ENCODE measurements at regions not wholly inside any gene's neighbourhood (a gene's known extent, or its start where the extent isn't known, plus 50 kb on each side); places are given as distances from the start of the nearest gene placed in this dataset.
"Not testable (repeated sequence)": the region's sequence is repeated elsewhere in the genome, so short reads cannot be mapped to it uniquely, and the experiment has no call there.

DNA sequence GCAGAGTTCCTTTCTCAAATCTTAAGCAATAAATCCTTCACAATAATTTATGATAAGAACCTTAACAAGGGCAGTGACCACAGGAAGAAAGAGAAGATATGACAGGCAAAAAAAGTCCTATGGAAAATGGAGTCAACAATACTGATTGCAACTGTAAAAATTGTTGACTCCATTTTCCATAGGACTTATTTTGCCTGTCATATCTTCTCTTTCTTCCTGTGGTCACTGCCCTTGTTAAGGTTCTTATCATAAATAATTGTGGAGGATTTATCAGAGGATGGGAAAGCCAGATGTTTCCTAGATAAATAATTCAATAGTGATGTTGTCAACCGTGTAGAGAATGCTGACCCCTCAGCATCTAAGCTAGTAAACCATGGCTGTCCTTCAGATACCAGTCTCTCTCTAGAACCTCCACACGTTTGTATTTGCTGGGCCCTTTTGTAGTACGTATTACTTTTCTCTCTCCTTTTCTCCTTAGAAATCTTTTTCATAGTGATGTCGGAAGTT lies 172.6 kb upstream of the BET1 start:
- no peak for DNase-seq

DNA sequence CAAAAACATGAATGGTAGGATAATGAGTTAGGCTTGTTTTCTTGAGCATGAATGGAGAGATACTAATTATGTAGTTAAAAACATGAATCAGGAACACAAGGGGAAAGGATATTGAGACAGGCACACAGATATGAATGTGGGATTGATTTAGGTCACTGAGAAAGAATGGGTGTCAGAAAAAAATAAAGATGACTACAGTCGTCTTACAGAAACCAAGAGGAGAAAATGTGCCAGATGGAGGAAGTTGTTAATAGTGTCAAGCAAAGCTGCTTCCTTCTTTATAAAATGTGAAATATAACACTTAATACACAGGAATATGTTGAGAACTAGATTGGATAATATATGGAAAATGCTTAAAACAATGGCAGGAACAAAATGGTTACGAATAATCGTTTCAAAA lies 173.3 kb upstream of the BET1 start:
- DNase-seq = no peak

- no peak for DNase-seq
These were observed 174.1 kb upstream of the BET1 start for GRCh38 chr7:94178230-94178629.

DNA sequence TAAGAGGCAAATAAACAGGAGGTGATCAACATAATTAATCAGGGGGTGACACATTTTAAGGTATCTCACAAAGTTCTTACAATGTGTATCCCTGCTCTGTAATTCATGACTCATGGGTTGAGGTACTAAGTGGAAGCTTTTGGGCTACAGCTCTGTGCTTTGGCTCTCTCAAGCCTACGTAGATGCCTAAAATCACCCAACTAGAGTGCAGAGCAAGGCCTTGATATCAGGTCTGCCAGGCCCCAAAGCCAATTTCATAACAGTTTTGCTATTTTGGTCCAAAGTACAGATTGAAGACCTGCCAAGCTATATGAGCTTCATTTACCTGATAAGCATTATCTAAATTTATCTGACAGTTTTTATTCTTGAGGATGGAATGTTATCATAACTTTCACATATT lies 175.3 kb upstream of the BET1 start:
- DNase-seq = no peak

DNA sequence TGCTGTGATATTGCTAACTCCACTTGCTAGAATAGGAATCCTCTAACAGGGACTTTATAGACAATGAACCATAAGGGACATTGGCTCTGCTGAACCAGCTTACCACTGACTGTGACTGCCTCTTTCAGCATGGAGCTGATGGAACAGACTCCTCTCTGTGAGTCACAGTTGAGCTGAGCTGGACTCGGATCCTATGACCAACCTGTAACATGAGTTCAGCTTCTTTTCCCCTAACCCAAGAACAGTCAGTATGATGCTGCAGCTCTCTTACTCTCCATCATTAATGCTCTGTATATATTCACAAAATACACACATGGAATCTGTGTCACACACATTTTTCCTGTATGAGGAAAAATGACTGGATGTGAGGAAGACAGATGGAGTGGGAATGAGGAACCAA lies 177.9 kb upstream of the BET1 start:
- peak; percentile 13 for DNase-seq

GRCh38 chr7:94182721-94183120 lies 178.6 kb upstream of the BET1 start:
- no peak for DNase-seq

DNA sequence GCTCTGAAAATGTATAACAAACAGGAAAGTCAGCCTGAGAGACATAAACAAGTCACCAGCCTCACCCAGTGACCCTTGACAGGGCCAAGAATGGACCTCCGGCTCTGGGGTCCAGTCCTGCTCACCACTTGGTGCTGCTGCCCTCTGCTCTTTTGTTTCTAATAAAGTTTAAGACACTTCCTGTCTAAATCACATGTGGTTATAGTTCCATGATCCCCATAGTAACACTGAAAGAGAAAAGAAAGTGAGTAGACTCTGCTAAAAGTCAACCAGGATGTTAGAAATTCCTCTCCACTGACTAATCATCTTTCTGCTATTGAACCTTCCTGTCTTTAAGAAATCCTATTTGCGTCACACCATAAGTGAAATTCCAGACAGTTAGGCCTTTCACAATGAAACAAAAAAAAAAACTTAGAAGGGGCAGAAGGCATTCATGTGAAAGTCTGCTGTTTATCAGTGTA lies 179.2 kb upstream of the BET1 start:
- DNase-seq = peak; percentile 100

DNA sequence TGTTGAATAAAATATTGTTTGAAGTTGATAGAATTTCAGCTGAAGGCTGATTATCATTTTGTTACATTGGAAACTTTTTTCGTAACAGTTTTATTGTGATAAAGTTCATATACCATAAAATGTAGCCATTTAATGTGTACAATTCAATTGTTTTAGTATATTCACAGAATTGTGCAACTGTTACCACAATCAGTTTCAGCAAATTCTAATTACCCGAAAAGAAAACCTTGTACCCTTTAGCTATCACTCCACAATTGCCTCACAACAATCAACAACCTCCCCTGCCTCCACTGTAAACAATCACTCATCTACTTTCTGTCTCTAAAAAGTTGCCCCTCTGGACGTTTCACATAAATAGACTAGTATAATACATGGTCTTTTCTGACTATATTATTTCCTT lies 179.7 kb upstream of the BET1 start:
- no peak for DNase-seq

DNA sequence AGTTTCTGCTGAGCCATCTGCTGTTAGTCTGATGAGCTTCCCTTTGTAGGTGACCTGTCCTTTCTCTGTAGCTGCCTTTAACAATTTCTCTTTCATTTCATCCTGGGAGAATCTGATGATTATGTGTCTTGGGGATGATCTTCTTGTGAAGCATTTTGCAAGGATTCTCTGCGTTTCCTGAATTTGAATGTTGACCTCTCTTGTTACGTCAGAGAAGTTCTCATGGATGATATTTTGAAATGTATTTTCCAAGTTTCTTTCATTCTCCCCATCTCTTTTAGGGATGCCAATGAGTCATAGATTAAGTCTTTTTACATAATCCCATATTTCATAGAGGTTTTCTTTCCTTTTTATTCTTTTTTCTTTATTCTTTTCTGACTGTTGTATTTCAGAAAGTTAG lies 184.2 kb upstream of the BET1 start:
- no peak for DNase-seq

DNA sequence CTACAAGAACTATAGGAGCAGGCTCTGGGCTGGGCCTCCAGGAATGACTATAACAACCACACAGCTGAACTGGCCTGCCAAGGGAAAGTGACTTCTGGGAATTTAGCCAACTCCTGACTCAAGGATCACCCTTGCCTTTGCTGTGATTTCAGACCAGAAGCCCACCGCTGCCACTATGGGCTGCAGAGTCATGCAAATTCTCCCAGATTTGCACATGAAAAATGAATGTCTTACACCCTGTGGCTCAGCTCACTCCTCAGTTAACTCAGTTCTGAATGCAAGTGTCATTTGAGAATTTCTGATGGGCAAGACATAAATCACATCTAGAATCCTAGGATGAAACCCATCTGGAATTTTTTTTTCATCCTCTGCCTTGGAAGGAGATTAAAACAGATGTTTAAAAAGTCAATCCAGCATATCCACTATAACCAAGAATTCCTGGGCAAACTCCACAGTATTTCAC lies 186.5 kb upstream of the BET1 start:
- DNase-seq = peak; percentile 81

DNA sequence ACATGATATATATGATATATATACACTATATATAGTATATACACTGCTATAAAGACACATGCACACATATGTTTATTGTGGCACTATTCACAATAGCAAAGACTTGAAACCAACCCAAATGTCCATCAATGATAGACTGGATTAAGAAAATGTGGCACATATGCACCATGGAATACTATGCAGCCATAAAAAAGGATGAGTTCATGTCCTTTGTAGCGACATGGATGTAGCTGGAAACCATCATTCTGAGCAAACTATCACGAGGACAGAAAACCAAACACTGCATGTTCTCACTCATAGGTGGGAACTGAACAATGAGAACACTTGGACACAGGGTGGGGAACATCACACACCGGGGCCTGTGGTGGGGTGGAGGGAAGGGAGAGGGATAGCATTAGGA lies 190.3 kb upstream of the BET1 start:
- not testable (repeated sequence) for DNase-seq

GRCh38 chr7:94195201-94195600 lies 191.0 kb upstream of the BET1 start:
- DNase-seq = no peak

DNA sequence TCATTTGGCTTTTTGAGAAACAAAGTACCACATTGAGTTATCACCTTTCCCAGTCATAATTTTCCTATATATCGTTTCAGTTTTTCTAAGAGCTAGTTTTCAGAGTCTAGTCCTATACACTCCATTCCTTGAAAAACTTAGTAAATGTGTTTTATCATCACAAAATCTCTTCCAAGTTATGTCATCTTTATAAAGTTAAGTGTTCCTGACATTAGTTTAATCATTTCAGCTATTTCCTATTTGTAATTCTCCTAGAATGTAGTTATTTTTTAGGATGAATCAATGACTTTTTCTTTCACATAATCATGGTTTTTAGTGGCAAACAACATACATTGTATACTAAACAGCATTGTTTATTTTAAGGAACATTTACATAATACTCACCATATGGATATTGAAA lies 191.7 kb upstream of the BET1 start:
- no peak for DNase-seq

DNA sequence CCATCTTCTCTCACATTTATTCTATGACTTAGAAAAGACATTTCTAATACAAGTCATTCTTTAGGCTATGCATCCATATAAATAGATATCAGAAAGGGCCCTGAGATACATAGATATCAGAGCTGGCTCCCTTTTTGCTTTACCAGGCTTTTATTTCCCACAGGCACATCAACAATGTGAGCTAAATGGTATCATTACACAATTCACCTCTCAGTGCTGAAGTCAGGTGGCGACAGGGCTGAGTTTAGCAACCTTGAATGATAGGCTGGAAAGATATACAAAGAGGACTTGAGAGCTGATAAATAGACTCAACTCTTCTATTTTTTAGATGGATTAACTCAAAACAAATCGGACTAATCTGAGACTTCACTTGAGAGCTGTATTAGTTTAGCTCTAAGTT lies 189.2 kb upstream of the COL1A2 start:
- DNase-seq = no peak

GRCh38 chr7:94206295-94206694 lies 188.4 kb upstream of the COL1A2 start:
- DNase-seq = no peak

DNA sequence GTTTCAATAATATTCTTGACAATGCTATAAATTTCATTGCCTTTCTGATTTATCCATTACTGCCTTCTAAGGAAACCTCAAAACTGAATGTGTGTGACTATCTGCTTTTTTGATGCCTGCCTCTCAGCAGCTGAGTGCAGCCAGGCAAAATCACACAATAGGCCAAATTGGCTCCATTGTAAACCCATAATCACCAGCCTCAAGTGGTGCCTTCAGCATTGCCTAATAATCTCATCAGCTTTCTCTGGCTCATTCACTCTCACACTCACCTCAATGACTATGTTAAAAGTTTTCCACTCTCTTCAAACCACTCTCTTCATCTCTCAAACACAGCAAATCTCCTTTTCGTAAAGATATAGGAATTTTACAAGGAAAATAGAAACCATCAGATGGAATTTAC lies 182.5 kb upstream of the COL1A2 start:
- DNase-seq = no peak

- DNase-seq = no peak
These were observed 177.7 kb upstream of the COL1A2 start for GRCh38 chr7:94216944-94217461.

- DNase-seq = no peak
These were observed 176.9 kb upstream of the COL1A2 start for GRCh38 chr7:94217766-94218165.

GRCh38 chr7:94222516-94222915 lies 172.2 kb upstream of the COL1A2 start:
- no peak for DNase-seq

DNA sequence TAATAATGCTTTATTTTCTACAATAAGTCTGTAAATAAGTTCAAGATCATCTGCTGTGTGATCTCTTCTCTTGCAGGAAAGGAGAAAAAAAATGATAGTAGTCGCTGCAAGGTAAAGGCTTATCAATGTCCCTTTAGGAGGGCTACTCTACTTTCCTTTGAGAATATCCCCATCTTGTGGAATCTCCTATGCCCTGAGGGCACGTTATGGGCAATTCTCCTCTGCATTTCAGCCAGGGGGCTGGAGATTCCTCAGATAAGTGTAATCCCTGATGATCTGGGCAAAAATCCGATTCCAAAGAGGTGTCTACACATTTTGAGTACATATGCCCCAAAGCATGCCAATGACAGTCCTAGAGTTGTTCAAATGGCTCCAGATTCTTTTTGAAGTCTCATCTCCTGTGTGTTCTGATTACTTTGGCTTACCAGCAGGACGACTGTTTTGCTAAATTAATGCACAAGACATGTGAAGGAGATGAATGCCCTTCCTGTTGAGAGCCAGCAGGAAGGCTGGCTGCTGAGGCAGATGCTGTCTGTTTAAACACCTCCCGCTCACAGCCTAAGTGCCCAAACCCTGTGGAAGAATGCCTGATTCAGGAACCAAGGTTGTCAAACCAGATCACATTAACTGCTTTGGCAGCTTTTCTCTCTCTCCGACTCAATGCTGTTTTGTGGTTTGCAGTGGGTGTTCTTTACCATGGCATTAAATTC lies 171.2 kb upstream of the COL1A2 start:
- peak; percentile 49 for DNase-seq

DNA sequence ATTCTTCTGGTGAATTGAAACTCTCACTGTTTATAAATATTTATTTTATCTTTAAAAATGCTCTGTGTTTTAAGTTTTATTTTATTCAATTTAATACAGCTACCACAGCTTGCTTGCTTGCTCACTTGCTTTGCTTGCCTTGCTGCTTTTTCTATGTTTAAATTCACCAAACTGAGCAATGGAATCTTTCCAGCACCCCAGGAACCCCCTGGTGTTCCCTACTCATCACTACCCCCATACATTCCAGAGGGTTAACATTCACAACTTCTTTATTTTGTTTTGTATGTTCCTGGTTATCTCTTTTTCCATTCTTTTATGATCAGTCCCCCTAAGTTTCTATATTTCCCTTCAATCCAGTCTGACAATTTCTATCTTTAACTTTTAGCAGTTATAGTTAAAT lies 166.5 kb upstream of the COL1A2 start:
- no peak for DNase-seq

DNA sequence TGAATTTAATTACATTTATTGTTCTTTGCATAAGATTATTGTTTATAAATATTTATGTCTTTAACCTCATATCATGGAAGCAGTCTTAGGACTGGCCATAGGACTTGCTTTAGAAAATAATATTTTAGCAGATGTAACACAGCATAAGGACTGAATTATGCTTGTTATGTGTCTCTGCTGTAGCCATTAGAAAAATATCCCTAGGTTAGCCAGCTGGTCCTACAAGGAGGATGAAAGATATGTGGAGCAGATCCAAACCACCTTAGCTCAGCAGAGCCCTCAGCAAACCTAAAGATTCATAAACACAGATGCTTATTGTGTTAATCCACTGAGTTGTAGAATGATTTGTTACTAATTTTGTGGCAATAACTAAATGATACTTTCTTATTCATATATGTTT lies 166.0 kb upstream of the COL1A2 start:
- no peak for DNase-seq

DNA sequence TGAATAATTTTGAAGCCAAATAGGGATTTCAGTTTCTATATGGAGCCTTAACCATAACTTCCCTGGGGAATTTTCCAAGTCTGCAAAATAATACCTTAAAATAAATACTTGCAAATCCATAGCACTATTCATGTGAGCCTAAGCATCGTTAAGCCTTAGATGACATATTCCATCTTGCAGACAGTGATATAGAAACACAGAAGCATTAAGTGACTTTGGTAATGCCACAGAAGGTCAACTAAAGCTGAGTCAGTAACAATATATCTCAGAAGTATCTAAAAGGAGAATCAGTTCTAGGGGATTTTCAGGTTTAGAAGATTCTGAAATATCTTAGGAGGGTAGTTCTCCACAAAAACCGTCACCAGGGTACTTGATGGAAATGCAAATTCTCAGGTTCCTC lies 163.4 kb upstream of the COL1A2 start:
- DNase-seq = no peak

GRCh38 chr7:94236960-94237359 lies 157.7 kb upstream of the COL1A2 start:
- DNase-seq = no peak

DNA sequence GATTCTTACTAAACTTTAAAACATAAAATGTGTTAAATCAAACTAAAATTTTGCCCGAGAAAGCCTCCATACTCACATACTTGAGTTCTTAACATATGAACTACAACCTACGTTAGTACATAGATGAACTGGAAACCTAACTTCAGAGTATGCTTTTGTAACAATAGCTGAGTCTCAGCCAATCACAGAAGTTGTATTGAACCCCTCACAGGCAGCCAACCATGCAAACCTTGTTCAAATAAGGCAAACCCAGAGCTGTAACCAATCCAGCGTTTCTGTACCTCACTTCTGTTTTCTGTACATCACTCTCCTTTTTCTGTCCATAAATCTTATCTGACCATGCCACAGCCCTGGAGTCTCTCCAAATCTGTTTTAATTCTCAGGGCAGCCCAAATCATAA lies 157.3 kb upstream of the COL1A2 start:
- DNase-seq = no peak

All from kidney glomerular epithelial cell (primary cell).